Lower lobe of right lung (tissue), 2 donors: ENCODE measurements at regions not wholly inside any gene's neighbourhood (a gene's known extent, or its start where the extent isn't known, plus 50 kb on each side); places are given as distances from the start of the nearest gene placed in this dataset.
"Not testable (repeated sequence)": the region's sequence is repeated elsewhere in the genome, so short reads cannot be mapped to it uniquely, and the experiment has no call there.

Experiments used
- ATAC-seq, 2 donors: fragments of 200-7000 bp; cut with Tn5 transposase; one replicate each; pipeline ENCODE4 v1.9.1; 2020 to 2022; ENCODE audit warnings: mild to moderate bottlenecking in 2 of 2, moderate library complexity in 2 of 2
- DNase-seq: peaks from one replicate; pipeline ENCODE4 v3.0.0-alpha.2; 2020
- H3K27ac ChIP-seq: fragments of 200-600 bp; one replicate; pipeline ENCODE4 v1.8.0; 2022
- H3K27me3 ChIP-seq: fragments of 200-600 bp; one replicate; pipeline ENCODE4 v1.8.0; 2022; ENCODE audit warnings: low read depth
- H3K36me3 ChIP-seq: fragments of 200-600 bp; one replicate; pipeline ENCODE4 v1.8.0; 2022; ENCODE audit warnings: mild to moderate bottlenecking
- H3K4me1 ChIP-seq: fragments of 200-600 bp; one replicate; pipeline ENCODE4 v1.8.0; 2022
- H3K4me3 ChIP-seq: fragments of 200-600 bp; one replicate; pipeline ENCODE4 v1.8.0; 2022; ENCODE audit warnings: mild to moderate bottlenecking
- H3K9me3 ChIP-seq: fragments of 200-600 bp; one replicate; pipeline ENCODE4 v1.8.0; 2022
- intact Hi-C: fragments of 100-400 bp; cut with DNase I; formaldehyde crosslinking; loops from one replicate; pipeline ENCODE4 v1.11.0; 2022
- TF ChIP-seq, protein P1 (sequence below): fragments of 200-600 bp; IDR thresholded peaks from one replicate; pipeline ENCODE4 v1.8.0; 2022; ENCODE audit warnings: antibody characterized with exemption, mild to moderate bottlenecking
- donor health status: DM: no; HTN: yes; CAD: no; lungs with severe emphysema.

DNA sequence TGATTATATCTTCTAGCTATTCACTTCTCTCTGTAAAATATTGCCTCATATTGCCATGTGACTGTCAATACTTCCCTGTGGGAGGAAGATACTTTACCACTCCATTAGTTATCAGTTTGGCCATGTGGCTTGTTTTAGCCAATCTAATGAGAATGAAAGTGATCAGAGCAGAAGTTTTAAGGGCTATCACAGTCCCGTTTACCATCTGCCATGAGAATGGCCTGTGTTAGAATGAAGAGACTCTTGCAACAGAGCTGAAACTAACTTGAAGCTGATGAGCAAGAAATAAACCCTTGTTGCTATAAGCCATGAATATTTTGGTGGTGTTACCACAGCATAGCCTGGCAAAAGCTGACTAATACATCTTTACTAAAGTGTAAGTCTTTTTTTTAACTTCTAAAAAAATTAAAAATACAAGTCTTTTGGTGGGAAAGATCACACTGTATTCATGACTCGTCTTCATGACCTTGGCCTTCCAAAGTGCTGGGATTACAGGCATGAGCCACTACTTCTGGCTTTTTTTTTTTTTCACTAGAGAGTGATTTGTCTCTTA, 68.0 kb upstream of the CTNNA1 start:
- H3K4me1 ChIP-seq: no peaks in the 10 kb centered on the region
- TF ChIP-seq, protein P1, sequence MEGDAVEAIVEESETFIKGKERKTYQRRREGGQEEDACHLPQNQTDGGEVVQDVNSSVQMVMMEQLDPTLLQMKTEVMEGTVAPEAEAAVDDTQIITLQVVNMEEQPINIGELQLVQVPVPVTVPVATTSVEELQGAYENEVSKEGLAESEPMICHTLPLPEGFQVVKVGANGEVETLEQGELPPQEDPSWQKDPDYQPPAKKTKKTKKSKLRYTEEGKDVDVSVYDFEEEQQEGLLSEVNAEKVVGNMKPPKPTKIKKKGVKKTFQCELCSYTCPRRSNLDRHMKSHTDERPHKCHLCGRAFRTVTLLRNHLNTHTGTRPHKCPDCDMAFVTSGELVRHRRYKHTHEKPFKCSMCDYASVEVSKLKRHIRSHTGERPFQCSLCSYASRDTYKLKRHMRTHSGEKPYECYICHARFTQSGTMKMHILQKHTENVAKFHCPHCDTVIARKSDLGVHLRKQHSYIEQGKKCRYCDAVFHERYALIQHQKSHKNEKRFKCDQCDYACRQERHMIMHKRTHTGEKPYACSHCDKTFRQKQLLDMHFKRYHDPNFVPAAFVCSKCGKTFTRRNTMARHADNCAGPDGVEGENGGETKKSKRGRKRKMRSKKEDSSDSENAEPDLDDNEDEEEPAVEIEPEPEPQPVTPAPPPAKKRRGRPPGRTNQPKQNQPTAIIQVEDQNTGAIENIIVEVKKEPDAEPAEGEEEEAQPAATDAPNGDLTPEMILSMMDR: no peak
- no peaks in the 10 kb centered on the region for H3K9me3 ChIP-seq
- no peak overlapping the region for H3K4me3 ChIP-seq
- intact Hi-C loops: no loop called here
- H3K27me3 ChIP-seq: no peaks in the 10 kb centered on the region
- DNase-seq (no peak), ATAC-seq (no peak)
- H3K36me3 ChIP-seq: no peaks in the 10 kb centered on the region
- no peak overlapping the region for H3K27ac ChIP-seq

- H3K36me3 ChIP-seq, H3K9me3 ChIP-seq, ATAC-seq, H3K27me3 ChIP-seq, intact Hi-C loops, H3K27ac ChIP-seq, DNase-seq, H3K4me3 ChIP-seq, H3K4me1 ChIP-seq: not testable (repeated sequence)
Measured at GRCh38 chr5:138682462-138682861, 70.8 kb upstream of the CTNNA1 start.

- not testable (repeated sequence) for H3K27me3 ChIP-seq, ATAC-seq
Measured at GRCh38 chr5:138678826-138679225, 74.4 kb upstream of the CTNNA1 start.

DNA sequence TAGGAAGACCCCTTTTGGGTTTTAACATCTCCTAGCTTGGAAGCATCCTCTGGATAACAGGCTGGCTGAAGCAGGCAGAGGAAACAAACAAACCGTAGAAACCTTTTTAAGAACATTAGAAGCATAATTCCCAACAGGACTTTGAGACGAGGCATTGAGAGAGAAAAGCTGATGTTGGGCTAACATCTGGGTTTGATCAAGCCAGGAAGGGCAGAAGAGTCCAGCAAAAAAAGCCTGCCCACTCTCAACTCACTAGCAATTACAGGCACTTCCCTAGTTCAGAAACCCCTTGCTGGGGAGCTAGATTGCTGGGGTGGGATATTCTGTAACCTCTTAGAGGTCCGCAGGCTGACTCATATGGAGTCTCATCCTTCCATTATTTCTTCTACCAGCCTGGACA, 75.4 kb upstream of the CTNNA1 start:
- no peaks in the 10 kb centered on the region for H3K4me1 ChIP-seq
- H3K9me3 ChIP-seq: peaks cover 10% of the 10 kb centered on the region
- H3K27ac ChIP-seq: no peak overlapping the region
- intact Hi-C loops: no loop called here
- H3K4me3 ChIP-seq: no peak overlapping the region
- DNase-seq: no peak
- TF ChIP-seq, protein P1: no peak
- no peak for ATAC-seq
- no peaks in the 10 kb centered on the region for H3K36me3 ChIP-seq
- H3K27me3 ChIP-seq: no peaks in the 10 kb centered on the region

More at GRCh38 chr5:138678826-138679225, 74.4 kb upstream of the CTNNA1 start:
- H3K9me3 ChIP-seq, intact Hi-C loops, DNase-seq, H3K4me1 ChIP-seq, H3K36me3 ChIP-seq, H3K4me3 ChIP-seq, H3K27ac ChIP-seq: not testable (repeated sequence)

GRCh38 chr5:138676556-138677193, 76.5 kb upstream of the CTNNA1 start:
- DNase-seq: no peak
- Histone ChIP-seq H3K4me1 (no peaks in the 10 kb centered on the region), H3K4me3 (no peak overlapping the region), H3K27me3 (no peaks in the 10 kb centered on the region), H3K27ac (no peak overlapping the region), H3K36me3 (no peaks in the 10 kb centered on the region), H3K9me3 (peaks cover 10% of the 10 kb centered on the region)
- no peak for ATAC-seq
- TF ChIP-seq, protein P1: no peak
- intact Hi-C loops: no loop called here

DNA sequence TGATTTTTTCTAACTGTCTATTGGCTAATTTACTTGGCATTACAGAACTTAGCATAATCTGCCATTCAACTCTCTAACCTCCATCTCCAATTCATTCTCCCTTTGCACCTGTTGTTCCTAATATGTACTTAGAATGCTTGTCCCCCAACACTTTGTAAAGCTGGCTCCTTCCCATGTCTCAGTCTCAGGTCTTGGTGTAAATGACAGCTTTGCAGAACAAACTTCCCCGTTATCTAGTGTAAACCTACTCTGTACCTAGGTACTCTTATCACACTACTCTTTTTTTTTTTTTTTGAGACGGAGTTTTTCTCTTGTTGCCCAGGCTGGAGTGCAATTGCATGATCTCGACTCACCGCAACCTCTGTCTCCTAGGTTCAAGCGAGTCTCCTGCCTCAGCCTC, 77.2 kb upstream of the CTNNA1 start:
- H3K4me3 ChIP-seq: no peak overlapping the region
- H3K9me3 ChIP-seq: peaks cover 10% of the 10 kb centered on the region
- no peak overlapping the region for H3K27ac ChIP-seq
- intact Hi-C loops: no loop called here
- TF ChIP-seq, protein P1: no peak
- H3K36me3 ChIP-seq: no peaks in the 10 kb centered on the region
- H3K4me1 ChIP-seq: no peaks in the 10 kb centered on the region
- DNase-seq (no peak), ATAC-seq (no peak)
- H3K27me3 ChIP-seq: no peaks in the 10 kb centered on the region
